Calu3 (cell line): ENCODE measurements at regions not wholly inside any gene's neighbourhood (a gene's known extent, or its start where the extent isn't known, plus 50 kb on each side); places are given as distances from the start of the nearest gene placed in this dataset.

Experiments used
- BruUV-seq: library from RNA; stranded (reverse); fragments of 400-500 nt; replicated peaks from 2 replicates; lab custom pipeline; 2021; lab: Mats Ljungman, UMichigan
- CTCF ChIA-PET: fragments of 300-600 bp; sonication (Branson Sonifier 250); formaldehyde crosslinking; loops from one replicate; lab custom pipeline; 2022; ENCODE audit warnings: antibody characterized with exemption; lab: Charles Lee
- DNase-seq: peaks from one replicate; pipeline ENCODE4 v3.0.0; 2022
- H3K27ac Mint-ChIP-seq: one replicate; pipeline ENCODE4 v1.8.0; 2022; ENCODE audit warnings: mixed read lengths; ENCODE audit not compliant: unreplicated experiment
- H3K27me3 Mint-ChIP-seq: one replicate; pipeline ENCODE4 v1.8.0; 2022; ENCODE audit warnings: mixed read lengths; ENCODE audit not compliant: unreplicated experiment
- H3K36me3 Mint-ChIP-seq: one replicate; pipeline ENCODE4 v1.8.0; 2022; ENCODE audit warnings: mild to moderate bottlenecking, moderate library complexity, mixed read lengths; ENCODE audit not compliant: insufficient read depth, unreplicated experiment
- H3K4me1 Mint-ChIP-seq: one replicate; pipeline ENCODE4 v1.8.0; 2022; ENCODE audit warnings: mild to moderate bottlenecking, low read depth, mixed read lengths; ENCODE audit not compliant: unreplicated experiment
- H3K4me3 Mint-ChIP-seq: one replicate; pipeline ENCODE4 v1.8.0; 2022; ENCODE audit warnings: mild to moderate bottlenecking, low read depth, moderate library complexity, mixed read lengths; ENCODE audit not compliant: unreplicated experiment
- H3K9me3 Mint-ChIP-seq: one replicate; pipeline ENCODE4 v1.8.0; 2022; ENCODE audit warnings: low read depth, mixed read lengths; ENCODE audit not compliant: unreplicated experiment
- intact Hi-C: fragments of 100-400 bp; cut with micrococcal nuclease; formaldehyde crosslinking; loops from one replicate; pipeline ENCODE4 v1.10.0; 2022; ENCODE audit not compliant: unreplicated experiment
- TF ChIP-seq, protein P1 (sequence below): fragments of 200-600 bp; IDR thresholded peaks from one replicate; pipeline ENCODE4 v1.8.0; 2022; ENCODE audit warnings: antibody characterized with exemption; ENCODE audit not compliant: unreplicated experiment

GRCh38 chr10:36057180-36057579 lies 415.1 kb upstream of the FZD8 start:
- intact Hi-C loops: no loop called here
- H3K4me3 Mint-ChIP-seq: no peak overlapping the region

DNA sequence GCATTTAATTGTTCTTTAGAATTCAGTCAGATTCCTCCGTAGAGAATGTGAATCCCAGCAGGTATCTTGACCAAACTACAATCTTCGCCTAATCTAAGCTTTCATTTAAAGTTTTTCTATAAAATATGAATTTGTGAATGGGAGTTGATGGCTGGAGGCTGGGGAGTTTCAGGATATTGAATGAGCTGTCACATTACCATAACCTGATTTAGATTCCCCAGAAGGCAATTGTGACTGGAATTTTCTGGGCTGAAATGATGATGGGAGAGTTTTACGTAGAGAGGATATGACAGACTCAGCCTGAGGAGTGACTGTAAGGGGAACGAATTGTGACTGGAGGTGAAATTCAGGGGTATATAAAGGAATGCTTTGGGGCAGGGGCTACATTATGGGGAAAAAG lies 411.7 kb upstream of the FZD8 start:
- no peak for DNase-seq
- TF ChIP-seq, protein P1, sequence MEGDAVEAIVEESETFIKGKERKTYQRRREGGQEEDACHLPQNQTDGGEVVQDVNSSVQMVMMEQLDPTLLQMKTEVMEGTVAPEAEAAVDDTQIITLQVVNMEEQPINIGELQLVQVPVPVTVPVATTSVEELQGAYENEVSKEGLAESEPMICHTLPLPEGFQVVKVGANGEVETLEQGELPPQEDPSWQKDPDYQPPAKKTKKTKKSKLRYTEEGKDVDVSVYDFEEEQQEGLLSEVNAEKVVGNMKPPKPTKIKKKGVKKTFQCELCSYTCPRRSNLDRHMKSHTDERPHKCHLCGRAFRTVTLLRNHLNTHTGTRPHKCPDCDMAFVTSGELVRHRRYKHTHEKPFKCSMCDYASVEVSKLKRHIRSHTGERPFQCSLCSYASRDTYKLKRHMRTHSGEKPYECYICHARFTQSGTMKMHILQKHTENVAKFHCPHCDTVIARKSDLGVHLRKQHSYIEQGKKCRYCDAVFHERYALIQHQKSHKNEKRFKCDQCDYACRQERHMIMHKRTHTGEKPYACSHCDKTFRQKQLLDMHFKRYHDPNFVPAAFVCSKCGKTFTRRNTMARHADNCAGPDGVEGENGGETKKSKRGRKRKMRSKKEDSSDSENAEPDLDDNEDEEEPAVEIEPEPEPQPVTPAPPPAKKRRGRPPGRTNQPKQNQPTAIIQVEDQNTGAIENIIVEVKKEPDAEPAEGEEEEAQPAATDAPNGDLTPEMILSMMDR: no peak
- Mint-ChIP-seq H3K27ac (no peak overlapping the region), H3K4me3 (no peak overlapping the region), H3K4me1 (no peaks in the 10 kb centered on the region), H3K36me3 (no peaks in the 10 kb centered on the region), H3K9me3 (peaks cover 15% of the 10 kb centered on the region), H3K27me3 (no peaks in the 10 kb centered on the region)
- intact Hi-C loops: no loop called here
- CTCF ChIA-PET: no interaction called here
- no TSS peak for BruUV-seq

More at GRCh38 chr10:36057180-36057579, 415.1 kb upstream of the FZD8 start:
- no peaks in the 10 kb centered on the region for H3K4me1 Mint-ChIP-seq
- TF ChIP-seq, protein P1: no peak
- BruUV-seq: no TSS peak
- H3K27me3 Mint-ChIP-seq: no peaks in the 10 kb centered on the region
- CTCF ChIA-PET: interaction anchor here (1.0 kb wide), 1 partner anchor 18 kb away, joined by 3 read pairs; no protein-coding TSS in a partner anchor
- H3K36me3 Mint-ChIP-seq: no peaks in the 10 kb centered on the region
- H3K9me3 Mint-ChIP-seq: peaks cover 12% of the 10 kb centered on the region
- no peak overlapping the region for H3K27ac Mint-ChIP-seq
- DNase-seq: no peak

GRCh38 chr10:36053271-36053670 lies 411.2 kb upstream of the FZD8 start:
- TF ChIP-seq, protein P1: no peak
- no peak overlapping the region for H3K4me3 Mint-ChIP-seq
- H3K27ac Mint-ChIP-seq: no peak overlapping the region
- H3K36me3 Mint-ChIP-seq: no peaks in the 10 kb centered on the region
- peaks cover 15% of the 10 kb centered on the region for H3K9me3 Mint-ChIP-seq
- BruUV-seq: no TSS peak
- CTCF ChIA-PET: no interaction called here
- DNase-seq: no peak
- H3K27me3 Mint-ChIP-seq: no peaks in the 10 kb centered on the region
- H3K4me1 Mint-ChIP-seq: no peaks in the 10 kb centered on the region
- intact Hi-C loops: no loop called here

GRCh38 chr10:36051500-36051991 lies 409.4 kb upstream of the FZD8 start:
- intact Hi-C loops: no loop called here
- no peak overlapping the region for H3K4me3 Mint-ChIP-seq
- H3K27ac Mint-ChIP-seq: no peak overlapping the region
- peaks cover 12% of the 10 kb centered on the region for H3K9me3 Mint-ChIP-seq
- H3K27me3 Mint-ChIP-seq: no peaks in the 10 kb centered on the region
- CTCF ChIA-PET: no interaction called here
- H3K4me1 Mint-ChIP-seq: no peaks in the 10 kb centered on the region
- no peak for DNase-seq
- TF ChIP-seq, protein P1: no peak
- no peaks in the 10 kb centered on the region for H3K36me3 Mint-ChIP-seq
- no TSS peak for BruUV-seq
